ENCODE measurements at regions not wholly inside any gene's neighbourhood (a gene's known extent, or its start where the extent isn't known, plus 50 kb on each side); places are given as distances from the start of the nearest gene placed in this dataset.

DNA sequence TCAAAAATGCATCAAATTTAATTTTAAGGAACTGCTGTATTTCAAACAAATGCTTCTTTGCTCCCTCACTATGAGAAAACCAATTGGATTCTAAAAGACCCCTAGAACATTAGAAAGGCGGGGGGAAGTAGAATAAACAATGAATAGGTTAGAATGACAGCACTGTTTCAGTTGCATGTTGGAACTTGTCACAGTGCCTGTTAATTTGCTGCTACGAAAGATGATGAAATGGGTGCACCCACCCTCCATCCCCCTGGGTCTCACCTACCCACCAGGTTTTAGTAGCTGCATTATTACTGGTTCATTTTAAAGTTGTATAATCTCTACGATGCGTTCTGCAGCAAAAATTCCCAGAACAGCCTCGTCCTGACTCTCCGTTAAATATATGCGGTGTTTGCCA is 193.0 kb upstream of the COPS8 start (continued):
- TF ChIP-seq TCF7L2 (IDR thresholded peaks at IDR 0.05; ENCODE audit: low read depth, low read length) = no peak
- TF ChIP-seq SPEN (CRISPR knock-in tag; IDR thresholded peaks at IDR 0.05; ENCODE audit: low read depth) = no peak

DNA sequence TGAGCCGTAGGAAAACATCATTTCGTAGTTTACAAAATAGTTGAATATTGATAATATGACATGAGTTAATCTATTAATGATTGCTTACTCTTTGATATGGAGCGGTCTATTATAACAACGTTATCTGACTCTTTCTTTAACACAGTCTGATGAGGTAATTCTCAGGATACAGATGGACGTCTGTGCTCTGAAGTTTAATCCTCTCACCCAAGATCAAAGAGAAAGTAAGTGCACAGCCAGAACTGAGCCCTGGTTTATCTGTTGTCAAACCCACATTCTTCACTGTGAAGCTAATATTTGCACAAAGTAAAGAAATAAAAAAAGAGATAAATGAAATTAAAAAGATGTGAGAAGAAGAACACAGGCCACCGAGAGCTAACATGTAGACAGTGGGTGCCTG is 190.9 kb upstream of the COPS8 start:
- no peak for TF ChIP-seq ZNF343 (CRISPR knock-in tag; IDR thresholded peaks at IDR 0.05)
- TF ChIP-seq TCF7 (IDR thresholded peaks at IDR 0.05; ENCODE audit: low read depth) = peak; percentile 57
- TF ChIP-seq ZNF235 (CRISPR knock-in tag; IDR thresholded peaks at IDR 0.05; ENCODE audit: borderline replicate concordance) = no peak
- no peak for TF ChIP-seq NR2F6 (IDR thresholded peaks at IDR 0.05)
- TF ChIP-seq NR2F6 (CRISPR knock-in tag; IDR thresholded peaks at IDR 0.05) = no peak
- H3K27ac ChIP-seq (ENCODE audit: extremely low read length, insufficient read depth, low read length) = no peak overlapping the region
- FAIRE-seq (peak; percentile 28), DNase-seq (ENCODE audit: low spot score) (peak; percentile 50), ATAC-seq (peak; percentile 50)
- no peak overlapping the region for H3K9ac ChIP-seq (ENCODE audit: insufficient read depth, low read depth, low read length)
- H3K27me3 ChIP-seq (ENCODE audit: control insufficient read depth in 1 of 2, insufficient read depth in 2 of 2, low read length in 2 of 2) = no peaks in the 10 kb centered on the region
- no peaks in the 10 kb centered on the region for H3K4me1 ChIP-seq (ENCODE audit: insufficient read depth, low read length)
- CTCF ChIA-PET (ENCODE audit: low intra/inter-chr PET ratio, low total read pairs) = no interaction called here
- no peaks in the 10 kb centered on the region for H3K79me2 ChIP-seq (ENCODE audit: insufficient read depth, low read length)
- H4K20me1 ChIP-seq (ENCODE audit: insufficient read depth, low read length) = no peaks in the 10 kb centered on the region
- BruUV-seq (replicated peaks) = no TSS peak
- POLR2A ChIA-PET = no interaction called here
- H3K9me3 ChIP-seq (ENCODE audit: low read length) = no peaks in the 10 kb centered on the region
- in situ Hi-C loops (cut with HindIII; ENCODE audit: extremely low pct_ligation_motif_present, low pct_unique_long_range_greater_than_20kb) = no loop called here
- no peaks in the 10 kb centered on the region for H3K36me3 ChIP-seq (replicated peaks in 1 of 2; ENCODE audit: control insufficient read depth in 1 of 2, insufficient read depth in 2 of 2, low read length in 2 of 2)
- H3K4me3 ChIP-seq (replicated peaks in 1 of 3; ENCODE audit: insufficient read depth in 1 of 3, low read depth in 2 of 3, low read length in 3 of 3) = no peak overlapping the region
- intact Hi-C loops (cut with micrococcal nuclease; ENCODE audit: unreplicated experiment) = no loop called here
- H2AFZ ChIP-seq (ENCODE audit: low read length) = no peak overlapping the region
- H3K4me2 ChIP-seq (ENCODE audit: low read depth, low read length) = 0 out of 2 replicates have a peak overlapping the region, but pooled peaks have one; percentile 9
- WGBS (ENCODE audit: low lambda C conversion rate) = 2% methylated on average over 6 of the region's 6 CpGs

DNA sequence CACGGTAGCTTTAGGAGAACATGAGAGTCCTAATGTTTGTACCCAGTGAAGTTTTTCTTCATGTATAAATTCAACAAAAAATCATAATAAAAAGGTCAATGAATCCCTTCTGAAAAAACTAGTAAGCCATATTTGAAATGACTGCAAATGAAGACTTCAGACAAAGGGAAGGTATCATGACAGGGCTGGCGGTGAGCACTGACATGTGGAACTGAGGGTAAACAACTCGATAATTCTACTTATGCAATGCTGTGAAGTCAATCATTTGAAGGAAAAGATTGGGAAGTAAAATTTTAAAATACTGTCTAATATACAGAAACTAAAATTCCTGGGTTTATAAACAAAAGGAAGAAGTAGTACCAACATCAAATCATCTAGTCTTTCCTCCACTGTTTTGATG is 190.2 kb upstream of the COPS8 start:
- H3K9ac ChIP-seq (ENCODE audit: insufficient read depth, low read depth, low read length) = no peak overlapping the region
- H3K36me3 ChIP-seq (replicated peaks in 1 of 2; ENCODE audit: control insufficient read depth in 1 of 2, insufficient read depth in 2 of 2, low read length in 2 of 2) = no peaks in the 10 kb centered on the region
- H3K4me3 ChIP-seq (replicated peaks in 1 of 3; ENCODE audit: insufficient read depth in 1 of 3, low read depth in 2 of 3, low read length in 3 of 3) = no peak overlapping the region
- no peaks in the 10 kb centered on the region for H3K4me1 ChIP-seq (ENCODE audit: insufficient read depth, low read length)
- H4K20me1 ChIP-seq (ENCODE audit: insufficient read depth, low read length) = no peaks in the 10 kb centered on the region
- ChIA-PET CTCF (ENCODE audit: low intra/inter-chr PET ratio, low total read pairs) (no interaction called here), POLR2A (no interaction called here)
- WGBS (ENCODE audit: low lambda C conversion rate) = 8% methylated on average over 3 of the region's 3 CpGs
- ATAC-seq (no peak), DNase-seq (ENCODE audit: low spot score) (no peak), FAIRE-seq (no peak)
- BruUV-seq (replicated peaks) = no TSS peak
- H2AFZ ChIP-seq (ENCODE audit: low read length) = no peak overlapping the region
- peaks cover 0 to 2% of the 10 kb centered on the region in 2 experiments; a peak in 1 of 5 replicates for H3K27me3 ChIP-seq (ENCODE audit: control insufficient read depth in 1 of 2, insufficient read depth in 2 of 2, low read length in 2 of 2)
- H3K79me2 ChIP-seq (ENCODE audit: insufficient read depth, low read length) = no peaks in the 10 kb centered on the region
- no peak overlapping the region for H3K4me2 ChIP-seq (ENCODE audit: low read depth, low read length)
- H3K9me3 ChIP-seq (ENCODE audit: low read length) = no peaks in the 10 kb centered on the region
- H3K27ac ChIP-seq (ENCODE audit: extremely low read length, insufficient read depth, low read length) = no peak overlapping the region
- in situ Hi-C loops (cut with HindIII; ENCODE audit: extremely low pct_ligation_motif_present, low pct_unique_long_range_greater_than_20kb) (no loop called here), intact Hi-C loops (cut with micrococcal nuclease; ENCODE audit: unreplicated experiment) (no loop called here)
- TF ChIP-seq SRF (IDR thresholded peaks at IDR 0.05; ENCODE audit: low read depth, low read length) (no peak), ZNF12 (CRISPR knock-in tag; IDR thresholded peaks at IDR 0.05) (no peak), NFYC (CRISPR knock-in tag; IDR thresholded peaks at IDR 0.05) (no peak), THYN1 (CRISPR knock-in tag; IDR thresholded peaks at IDR 0.05; ENCODE audit: borderline replicate concordance, low read depth) (no peak), POLR2G (IDR thresholded peaks at IDR 0.05; ENCODE audit: low read depth, low read length) (no peak), HOXA7 (CRISPR knock-in tag; IDR thresholded peaks at IDR 0.05) (no peak), ISX (CRISPR knock-in tag; conservative IDR thresholded peaks at IDR 0.05) (no peak)
- TF ChIP-seq, protein P1, sequence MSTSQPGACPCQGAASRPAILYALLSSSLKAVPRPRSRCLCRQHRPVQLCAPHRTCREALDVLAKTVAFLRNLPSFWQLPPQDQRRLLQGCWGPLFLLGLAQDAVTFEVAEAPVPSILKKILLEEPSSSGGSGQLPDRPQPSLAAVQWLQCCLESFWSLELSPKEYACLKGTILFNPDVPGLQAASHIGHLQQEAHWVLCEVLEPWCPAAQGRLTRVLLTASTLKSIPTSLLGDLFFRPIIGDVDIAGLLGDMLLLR (CRISPR knock-in tag; IDR thresholded peaks at IDR 0.05) = no peak
- TF ChIP-seq, protein P2, sequence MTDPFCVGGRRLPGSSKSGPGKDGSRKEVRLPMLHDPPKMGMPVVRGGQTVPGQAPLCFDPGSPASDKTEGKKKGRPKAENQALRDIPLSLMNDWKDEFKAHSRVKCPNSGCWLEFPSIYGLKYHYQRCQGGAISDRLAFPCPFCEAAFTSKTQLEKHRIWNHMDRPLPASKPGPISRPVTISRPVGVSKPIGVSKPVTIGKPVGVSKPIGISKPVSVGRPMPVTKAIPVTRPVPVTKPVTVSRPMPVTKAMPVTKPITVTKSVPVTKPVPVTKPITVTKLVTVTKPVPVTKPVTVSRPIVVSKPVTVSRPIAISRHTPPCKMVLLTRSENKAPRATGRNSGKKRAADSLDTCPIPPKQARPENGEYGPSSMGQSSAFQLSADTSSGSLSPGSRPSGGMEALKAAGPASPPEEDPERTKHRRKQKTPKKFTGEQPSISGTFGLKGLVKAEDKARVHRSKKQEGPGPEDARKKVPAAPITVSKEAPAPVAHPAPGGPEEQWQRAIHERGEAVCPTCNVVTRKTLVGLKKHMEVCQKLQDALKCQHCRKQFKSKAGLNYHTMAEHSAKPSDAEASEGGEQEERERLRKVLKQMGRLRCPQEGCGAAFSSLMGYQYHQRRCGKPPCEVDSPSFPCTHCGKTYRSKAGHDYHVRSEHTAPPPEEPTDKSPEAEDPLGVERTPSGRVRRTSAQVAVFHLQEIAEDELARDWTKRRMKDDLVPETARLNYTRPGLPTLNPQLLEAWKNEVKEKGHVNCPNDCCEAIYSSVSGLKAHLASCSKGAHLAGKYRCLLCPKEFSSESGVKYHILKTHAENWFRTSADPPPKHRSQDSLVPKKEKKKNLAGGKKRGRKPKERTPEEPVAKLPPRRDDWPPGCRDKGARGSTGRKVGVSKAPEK (CRISPR knock-in tag; IDR thresholded peaks at IDR 0.05; ENCODE audit: borderline replicate concordance) = no peak

Measured in HepG2 (cell line).